GM12878 (cell line): ENCODE measurements at regions not wholly inside any gene's neighbourhood (a gene's known extent, or its start where the extent isn't known, plus 50 kb on each side); places are given as distances from the start of the nearest gene placed in this dataset.

Experiments used
- ATAC-seq: fragments of 200-7000 bp; cut with Tn5 transposase; 3 replicates; pipeline ENCODE4 v1.9.1; 2020; ENCODE audit warnings: mild to moderate bottlenecking, moderate library complexity
- BruUV-seq: library from RNA; stranded (reverse); fragments of 400-500 nt; replicated peaks from 2 replicates; lab custom pipeline; 2021; lab: Mats Ljungman, UMichigan
- CTCF ChIA-PET: fragments of 300-600 bp; sonication (Branson Sonifier 250); formaldehyde crosslinking; extraction: SDS; loops from one replicate; lab custom pipeline; 2021; ENCODE audit warnings: inconsistent platforms; lab: Yijun Ruan, JAX
- POLR2A ChIA-PET: fragments of 350-600 bp; formaldehyde crosslinking; extraction: SDS; loops from one replicate; lab custom pipeline; 2021; ENCODE audit warnings: inconsistent platforms; lab: Charles Lee
- RAD21 ChIA-PET: fragments of 300-600 bp; sonication (Branson Sonifier 250); formaldehyde crosslinking; loops from one replicate; lab custom pipeline; 2023; ENCODE audit warnings: antibody characterized with exemption; ENCODE audit not compliant: unreplicated experiment; lab: Charles Lee
- SMC1A ChIA-PET: fragments of 300-600 bp; sonication (Branson Sonifier 250); formaldehyde crosslinking; loops from one replicate; lab custom pipeline; 2023; ENCODE audit not compliant: unreplicated experiment, uncharacterized antibody; lab: Charles Lee
- DNase-seq: peaks from one replicate; pipeline ENCODE4 v3.0.0-alpha.2; 2011; ENCODE audit warnings: low read depth, low spot score
- FAIRE-seq: peaks from 3 replicates; lab custom pipeline; 2011; peaks lifted over from hg19 to GRCh38; lab: Jason Lieb, UNC
- H2AFZ ChIP-seq: 2 replicates; pipeline ENCODE4 v1.6.0; 2011; ENCODE audit warnings: low read depth, low read length, control low read depth; ENCODE audit not compliant: control insufficient read depth
- H3K27ac ChIP-seq: 2 replicates; pipeline ENCODE4 v1.5.1; 2011; ENCODE audit warnings: control low read depth; ENCODE audit not compliant: control insufficient read depth, insufficient read depth
- H3K27me3 ChIP-seq, 2 experiments: replicated peaks in 1 of 2; 2 replicates each; pipeline versions ENCODE4 v1.6.0 to v1.6.1; 2011; ENCODE audit warnings: low read length in 1 of 2; ENCODE audit not compliant: control insufficient read depth in 2 of 2, insufficient read depth in 2 of 2
- H3K36me3 ChIP-seq, 2 experiments: 2 replicates each; pipeline ENCODE4 v1.5.1; 2011; ENCODE audit warnings: low read length in 1 of 2; ENCODE audit not compliant: control insufficient read depth in 2 of 2, insufficient read depth in 2 of 2
- H3K4me1 ChIP-seq: 2 replicates; pipeline ENCODE4 v1.6.1; 2011; ENCODE audit warnings: mild to moderate bottlenecking, low read length, moderate library complexity, mixed read lengths; ENCODE audit not compliant: control insufficient read depth, insufficient read depth
- H3K4me2 ChIP-seq: 2 replicates; pipeline ENCODE4 v1.6.0; 2011; ENCODE audit warnings: control low read depth; ENCODE audit not compliant: control insufficient read depth, insufficient read depth
- H3K4me3 ChIP-seq: fragments of 200-600 bp; sonication (generic); 2 replicates; pipeline ENCODE4 v1.5.1; 2016
- H3K79me2 ChIP-seq: 2 replicates; pipeline ENCODE4 v1.6.0; 2011; ENCODE audit warnings: low read length; ENCODE audit not compliant: control insufficient read depth, insufficient read depth
- H3K9ac ChIP-seq: 2 replicates; pipeline ENCODE4 v1.8.0; 2011; ENCODE audit warnings: low read length, control low read depth, mixed read lengths; ENCODE audit not compliant: control insufficient read depth, insufficient read depth
- H3K9me3 ChIP-seq: replicated peaks from 3 replicates; pipeline ENCODE4 v1.5.1; 2011; ENCODE audit warnings: mild to moderate bottlenecking, low read length; ENCODE audit not compliant: control insufficient read depth, insufficient read depth
- H4K20me1 ChIP-seq: 2 replicates; pipeline ENCODE4 v1.6.0; 2011; ENCODE audit not compliant: control insufficient read depth, insufficient read depth
- ASH2L ChIP-seq: fragments of 300-600, 200-600 bp; sonication (generic); IDR thresholded peaks from 2 replicates; pipeline ENCODE4 v1.6.1; 2017; ENCODE audit warnings: low read depth, mild to moderate bottlenecking, borderline replicate concordance
- ATF2 ChIP-seq: IDR thresholded peaks from 2 replicates; pipeline ENCODE4 v1.6.1; 2012; ENCODE audit warnings: low read length, inconsistent platforms
- BCL11A ChIP-seq: IDR thresholded peaks from 2 replicates; pipeline ENCODE4 v1.6.1; 2011; ENCODE audit warnings: low read depth, low read length
- IRF3 ChIP-seq: fragments of 450-650 bp; IDR thresholded peaks from 2 replicates; pipeline ENCODE4 v1.6.1; 2014; ENCODE audit warnings: mild to moderate bottlenecking
- IRF4 ChIP-seq: IDR thresholded peaks from 2 replicates; pipeline ENCODE4 v1.6.1; 2011; ENCODE audit warnings: low read depth, low read length
- MYC ChIP-seq: IDR thresholded peaks from 2 replicates; pipeline ENCODE4 v1.6.1; 2011; ENCODE audit warnings: mild to moderate bottlenecking, low read length, moderate library complexity, inconsistent platforms; ENCODE audit not compliant: insufficient read depth, insufficient replicate concordance, insufficient read length, severe bottlenecking
- NR2C1 ChIP-seq: fragments of 450-650 bp; IDR thresholded peaks from 2 replicates; pipeline ENCODE4 v1.6.1; 2017; ENCODE audit warnings: antibody characterized with exemption, mild to moderate bottlenecking, moderate library complexity
- SMAD1 ChIP-seq: fragments of 450-650 bp; IDR thresholded peaks from 2 replicates; pipeline ENCODE4 v1.6.1; 2018; ENCODE audit warnings: mild to moderate bottlenecking, low read depth; ENCODE audit not compliant: partially characterized antibody
- SMC3 ChIP-seq: IDR thresholded peaks from 2 replicates; pipeline ENCODE4 v1.6.1; 2011; ENCODE audit warnings: low read length, improper control_type of control experiment, borderline replicate concordance
- TCF3 ChIP-seq: IDR thresholded peaks from 2 replicates; pipeline ENCODE4 v1.6.1; 2012; ENCODE audit warnings: low read depth, mild to moderate bottlenecking, low read length, borderline replicate concordance; ENCODE audit not compliant: insufficient read depth
- WRNIP1 ChIP-seq: IDR thresholded peaks from 2 replicates; pipeline ENCODE4 v1.6.1; 2011; ENCODE audit warnings: low read depth, low read length, improper control_type of control experiment, borderline replicate concordance
- WGBS: methylation state at CpG from one replicate; pipeline ENCODE4 v1.1.6; 2016; ENCODE audit warnings: low lambda C conversion rate; ENCODE audit not compliant: insufficient replicate concordance, insufficient coverage; ENCODE audit errors: missing lambda C conversion rate; 5-methylcytosine and 5-hydroxymethylcytosine counted together
- in situ Hi-C: fragments of 300-500 bp; cut with MboI; formaldehyde crosslinking; loops from 9 replicates; pipeline ENCODE4 v1.14.3; 2018; ENCODE audit warnings: mixed read lengths
- intact Hi-C: fragments of 100-400 bp; cut with micrococcal nuclease; formaldehyde crosslinking; loops from one replicate; pipeline ENCODE4 v1.14.2; 2022; ENCODE audit not compliant: unreplicated experiment

DNA sequence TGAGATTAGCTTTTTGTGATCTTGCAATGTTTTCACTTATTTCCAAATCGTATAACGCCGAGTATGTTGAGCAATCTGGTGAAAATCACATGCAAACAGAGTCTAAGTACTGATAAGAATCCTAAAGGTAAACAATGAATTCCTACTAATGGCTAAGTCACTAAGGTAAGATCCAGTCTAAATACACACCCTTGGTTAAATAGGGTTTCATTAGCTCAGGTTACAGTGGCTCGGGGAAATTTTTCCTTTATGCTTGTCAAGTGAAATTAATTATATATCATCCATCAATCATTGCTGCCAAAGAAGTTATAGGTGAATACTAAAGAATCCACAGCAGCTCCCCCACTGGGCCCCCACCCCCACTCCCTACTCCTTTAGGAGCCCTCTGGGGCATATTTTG lies 139.3 kb downstream of the SOX2 start:
- ChIA-PET CTCF (no interaction called here), POLR2A (no interaction called here), RAD21 (no interaction called here)
- Histone ChIP-seq H2AFZ (no peak overlapping the region), H3K79me2 (no peaks in the 10 kb centered on the region), H3K9me3 (no peaks in the 10 kb centered on the region), H3K4me3 (no peak overlapping the region), H3K4me1 (no peaks in the 10 kb centered on the region), H3K9ac (no peak overlapping the region), H3K4me2 (no peak overlapping the region), H3K27me3 (no peaks in the 10 kb centered on the region)
- WGBS: 86% methylated on average over 4 of the region's 4 CpGs
- ATAC-seq (no peak), FAIRE-seq (no peak)
- in situ Hi-C loops: no loop called here
- no TSS peak for BruUV-seq
- TF ChIP-seq BCL11A: no peak
- no peak for TF ChIP-seq SMC3
- TF ChIP-seq ASH2L: no peak
- TF ChIP-seq NR2C1: no peak
- TF ChIP-seq WRNIP1: no peak
- TF ChIP-seq SMAD1: no peak
- TF ChIP-seq TCF3: no peak
- no peak for TF ChIP-seq IRF3
- TF ChIP-seq IRF4: no peak
- TF ChIP-seq MYC: no peak
- TF ChIP-seq ATF2: no peak
- TF ChIP-seq, all 136 proteins: peak for 0
- Histone ChIP-seq H4K20me1 (no peaks in the 10 kb centered on the region), H3K27ac (no peak overlapping the region), H3K36me3 (no peaks in the 10 kb centered on the region)
- DNase-seq: no peak
- intact Hi-C loops: no loop called here
- SMC1A ChIA-PET: no interaction called here
